DND-41 (cell line): ENCODE measurements at regions not wholly inside any gene's neighbourhood (a gene's known extent, or its start where the extent isn't known, plus 50 kb on each side); places are given as distances from the start of the nearest gene placed in this dataset.

ENCODE experiments used
- ATAC-seq: fragments of 200-7000 bp; cut with Tn5 transposase; 3 replicates; pipeline ENCODE4 v1.9.1; 2021; ENCODE audit warnings: low read depth; ENCODE audit not compliant: insufficient read depth
- DNase-seq: peaks from one replicate; pipeline ENCODE4 v3.0.0-alpha.2; 2020
- H2AFZ ChIP-seq: 2 replicates; pipeline ENCODE4 v1.6.0; 2012; ENCODE audit warnings: low read depth, low read length
- H3K27ac ChIP-seq: 2 replicates; pipeline ENCODE4 v1.5.1; 2012; ENCODE audit warnings: low read length, inconsistent platforms
- H3K27me3 ChIP-seq: fragments of 200-600 bp; sonication (generic); 2 replicates; pipeline ENCODE4 v1.6.0; 2012; ENCODE audit warnings: low read length, mild to moderate bottlenecking, inconsistent platforms; ENCODE audit not compliant: insufficient read depth, poor library complexity
- H3K36me3 ChIP-seq: 2 replicates; pipeline ENCODE4 v1.5.1; 2012; ENCODE audit warnings: low read length, inconsistent platforms; ENCODE audit not compliant: insufficient read depth
- H3K4me1 ChIP-seq: 2 replicates; pipeline ENCODE4 v1.5.1; 2012; ENCODE audit warnings: mild to moderate bottlenecking, low read length; ENCODE audit not compliant: insufficient read depth
- H3K4me2 ChIP-seq: 2 replicates; pipeline ENCODE4 v1.6.0; 2012; ENCODE audit warnings: mild to moderate bottlenecking, moderate library complexity, low read length, inconsistent platforms; ENCODE audit not compliant: insufficient read depth
- H3K4me3 ChIP-seq, 2 experiments: fragments of 200-600 bp in 1 of 2; shearing (Covaris generic) in 1 of 2; 2 replicates each; pipeline ENCODE4 v1.5.1; 2012 to 2016; ENCODE audit warnings: inconsistent platforms in 2 of 2, low read length in 2 of 2, mild to moderate bottlenecking in 2 of 2, low read depth in 1 of 2, moderate library complexity in 1 of 2
- H3K79me2 ChIP-seq: 2 replicates; pipeline ENCODE4 v1.6.0; 2012; ENCODE audit warnings: low read length, inconsistent platforms; ENCODE audit not compliant: insufficient read depth
- H3K9ac ChIP-seq: 2 replicates; pipeline ENCODE4 v1.6.0; 2012; ENCODE audit warnings: low read depth, mild to moderate bottlenecking, inconsistent platforms, low read length, moderate library complexity
- H3K9me3 ChIP-seq: 2 replicates; pipeline ENCODE4 v1.5.1; 2012; ENCODE audit warnings: low read length, moderate library complexity, mild to moderate bottlenecking, inconsistent platforms; ENCODE audit not compliant: insufficient read depth, severe bottlenecking
- H4K20me1 ChIP-seq: 2 replicates; pipeline ENCODE4 v1.6.0; 2012; ENCODE audit warnings: low read length; ENCODE audit not compliant: insufficient read depth
- EZH2 ChIP-seq: IDR thresholded peaks from 3 replicates; pipeline ENCODE4 v1.6.1; 2012; ENCODE audit warnings: borderline replicate concordance, low read depth, mild to moderate bottlenecking, moderate library complexity, low read length, inconsistent platforms; ENCODE audit not compliant: severe bottlenecking
- TF ChIP-seq, protein P1 (sequence below): IDR thresholded peaks from 2 replicates; pipeline ENCODE4 v1.5.1; 2012; ENCODE audit warnings: borderline replicate concordance, low read length, moderate library complexity, mild to moderate bottlenecking; ENCODE audit not compliant: poor library complexity, severe bottlenecking; ENCODE audit errors: extremely low read depth

GRCh38 chr17:77827039-77827438 is 131.5 kb upstream of the TNRC6C start:
- H3K4me3 ChIP-seq: no peak overlapping the region
- no peaks in the 10 kb centered on the region for H3K9me3 ChIP-seq
- ATAC-seq (no peak), DNase-seq (no peak)
- no peaks in the 10 kb centered on the region; the same call in 1 of the 2 replicates for H4K20me1 ChIP-seq
- no peak overlapping the region for H3K4me2 ChIP-seq
- no peak overlapping the region for H3K9ac ChIP-seq
- no peak overlapping the region for H3K27ac ChIP-seq
- H2AFZ ChIP-seq: no peak overlapping the region
- no peaks in the 10 kb centered on the region for H3K36me3 ChIP-seq
- no peaks in the 10 kb centered on the region for H3K27me3 ChIP-seq
- H3K79me2 ChIP-seq: no peaks in the 10 kb centered on the region
- no peak for TF ChIP-seq EZH2
- TF ChIP-seq, protein P1, sequence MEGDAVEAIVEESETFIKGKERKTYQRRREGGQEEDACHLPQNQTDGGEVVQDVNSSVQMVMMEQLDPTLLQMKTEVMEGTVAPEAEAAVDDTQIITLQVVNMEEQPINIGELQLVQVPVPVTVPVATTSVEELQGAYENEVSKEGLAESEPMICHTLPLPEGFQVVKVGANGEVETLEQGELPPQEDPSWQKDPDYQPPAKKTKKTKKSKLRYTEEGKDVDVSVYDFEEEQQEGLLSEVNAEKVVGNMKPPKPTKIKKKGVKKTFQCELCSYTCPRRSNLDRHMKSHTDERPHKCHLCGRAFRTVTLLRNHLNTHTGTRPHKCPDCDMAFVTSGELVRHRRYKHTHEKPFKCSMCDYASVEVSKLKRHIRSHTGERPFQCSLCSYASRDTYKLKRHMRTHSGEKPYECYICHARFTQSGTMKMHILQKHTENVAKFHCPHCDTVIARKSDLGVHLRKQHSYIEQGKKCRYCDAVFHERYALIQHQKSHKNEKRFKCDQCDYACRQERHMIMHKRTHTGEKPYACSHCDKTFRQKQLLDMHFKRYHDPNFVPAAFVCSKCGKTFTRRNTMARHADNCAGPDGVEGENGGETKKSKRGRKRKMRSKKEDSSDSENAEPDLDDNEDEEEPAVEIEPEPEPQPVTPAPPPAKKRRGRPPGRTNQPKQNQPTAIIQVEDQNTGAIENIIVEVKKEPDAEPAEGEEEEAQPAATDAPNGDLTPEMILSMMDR: no peak
- no peaks in the 10 kb centered on the region for H3K4me1 ChIP-seq

DNA sequence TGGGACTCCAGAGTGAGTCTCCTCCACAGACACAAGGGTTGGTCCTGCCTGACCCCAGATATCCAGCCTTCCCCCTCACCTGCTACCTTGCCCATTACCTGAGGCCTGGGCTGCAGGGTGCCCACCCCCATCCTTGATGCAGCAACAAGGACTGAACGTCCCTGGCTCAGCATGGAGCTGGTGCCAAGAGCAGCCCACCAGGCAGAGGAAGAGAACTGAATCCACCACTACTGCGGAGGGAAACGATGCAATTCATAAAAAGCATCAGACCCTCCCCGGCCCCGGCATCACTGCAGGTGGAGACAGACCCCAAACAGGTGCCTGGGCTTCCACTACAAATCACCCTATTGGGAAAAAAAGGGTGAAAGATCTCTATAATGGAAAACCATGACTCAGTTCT is 131.0 kb upstream of the TNRC6C start:
- no peak overlapping the region for H3K4me2 ChIP-seq

GRCh38 chr17:77828749-77829539 is 129.6 kb upstream of the TNRC6C start:
- DNase-seq (no peak), ATAC-seq (no peak)
- no peak overlapping the region for H2AFZ ChIP-seq
- H3K4me2 ChIP-seq: no peak overlapping the region
- H3K9me3 ChIP-seq: no peaks in the 10 kb centered on the region
- TF ChIP-seq EZH2: no peak
- TF ChIP-seq, protein P1: no peak
- H3K27me3 ChIP-seq: no peaks in the 10 kb centered on the region
- no peaks in the 10 kb centered on the region for H3K36me3 ChIP-seq
- H3K4me1 ChIP-seq: no peaks in the 10 kb centered on the region
- H3K4me3 ChIP-seq: no peak overlapping the region; a peak in 1 of 4 replicates
- no peak overlapping the region; the same call in 1 of the 2 replicates for H3K27ac ChIP-seq
- H4K20me1 ChIP-seq: no peaks in the 10 kb centered on the region; the same call in 1 of the 2 replicates
- no peak overlapping the region for H3K9ac ChIP-seq
- H3K79me2 ChIP-seq: no peaks in the 10 kb centered on the region

More for the DNA sequence above, 131.0 kb upstream of the TNRC6C start:
- no peak overlapping the region for H3K27ac ChIP-seq
- H3K27me3 ChIP-seq: no peaks in the 10 kb centered on the region
- no peaks in the 10 kb centered on the region for H3K36me3 ChIP-seq
- ATAC-seq: no peak
- no peaks in the 10 kb centered on the region for H3K4me1 ChIP-seq
- H4K20me1 ChIP-seq: no peaks in the 10 kb centered on the region; the same call in 1 of the 2 replicates
- no peak overlapping the region for H3K9ac ChIP-seq
- H3K4me3 ChIP-seq: no peak overlapping the region
- DNase-seq: no peak
- H3K9me3 ChIP-seq: no peaks in the 10 kb centered on the region
- TF ChIP-seq, protein P1: no peak
- no peak for TF ChIP-seq EZH2
- no peak overlapping the region for H2AFZ ChIP-seq
- H3K79me2 ChIP-seq: no peaks in the 10 kb centered on the region
